GM03348 (cell line): ENCODE measurements at regions not wholly inside any gene's neighbourhood (a gene's known extent, or its start where the extent isn't known, plus 50 kb on each side); places are given as distances from the start of the nearest gene placed in this dataset.

Experiments
- DNase-seq: peaks from one replicate; pipeline ENCODE4 v3.0.0; 2012; ENCODE audit warnings: low spot score

- no peak for DNase-seq
Measured at GRCh38 chr12:124396544-124397398, 101.9 kb downstream of the RFLNA start.

DNA sequence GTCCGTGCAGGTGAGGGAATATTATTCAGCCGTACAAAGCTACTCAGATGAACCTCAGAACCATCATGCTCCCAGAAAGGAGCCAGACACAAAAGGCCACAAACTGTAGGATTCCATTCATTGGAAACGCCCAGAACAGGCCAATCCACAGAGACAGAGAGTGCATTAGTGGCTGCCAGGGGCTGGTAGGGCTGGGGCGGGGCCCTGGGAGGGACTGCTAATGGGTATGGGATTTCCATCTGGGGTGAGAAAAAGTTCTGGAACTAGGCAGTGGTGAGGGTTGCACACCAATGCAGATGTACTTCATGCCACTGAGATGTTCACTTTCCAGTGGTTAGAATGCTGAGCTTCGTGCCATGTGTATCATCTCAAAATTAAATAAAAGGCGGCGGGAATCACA lies 101.1 kb downstream of the RFLNA start:
- DNase-seq, result peak; percentile 46

- DNase-seq, result no peak
Measured at GRCh38 chr12:124395284-124395752, 100.4 kb downstream of the RFLNA start.

- no peak for DNase-seq
Measured at GRCh38 chr12:124394462-124395128, 99.7 kb downstream of the RFLNA start.

DNA sequence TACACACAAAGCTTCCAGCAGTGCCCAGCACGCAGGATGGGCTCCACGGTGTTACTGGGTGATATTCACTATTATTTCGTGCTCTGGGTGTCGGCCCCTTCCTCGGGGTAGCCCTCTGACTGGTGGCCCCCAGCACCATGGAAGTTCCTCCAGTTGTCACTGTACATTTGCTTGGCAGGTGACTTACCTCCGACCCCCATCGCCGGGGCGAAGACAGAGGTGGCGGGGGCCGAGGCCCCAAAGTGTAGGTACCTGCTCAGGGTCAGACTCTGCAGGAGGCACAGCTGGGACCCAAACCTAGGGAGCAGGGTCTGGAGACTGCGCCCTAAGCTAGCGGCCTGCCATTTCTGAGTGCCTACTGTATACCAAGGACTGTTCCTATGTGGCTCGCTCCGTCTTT lies 98.9 kb downstream of the RFLNA start:
- no peak for DNase-seq

DNA sequence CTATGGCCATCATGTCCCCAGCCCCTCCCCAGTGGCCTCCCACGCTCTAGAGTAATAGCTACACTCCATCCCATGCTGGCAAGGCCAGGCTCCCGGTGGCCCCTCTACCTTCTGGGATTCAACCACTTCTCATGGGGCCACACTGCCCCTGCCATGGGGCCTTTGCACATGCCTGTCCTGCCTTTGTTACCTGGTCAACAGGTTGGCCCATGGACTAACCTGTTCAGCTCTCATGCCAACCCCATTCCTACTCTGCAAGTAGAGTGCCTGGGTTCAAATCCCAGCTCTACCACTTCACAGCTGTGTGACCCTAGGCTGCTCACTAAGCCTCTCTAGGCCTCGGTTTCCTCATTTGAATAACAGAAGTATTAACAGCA lies 98.5 kb downstream of the RFLNA start:
- DNase-seq, result no peak

- peak; percentile 91 for DNase-seq
Measured at GRCh38 chr12:124392667-124393413, 97.9 kb downstream of the RFLNA start.

GRCh38 chr12:124392271-124392666 lies 97.4 kb downstream of the RFLNA start:
- peak; percentile 55 for DNase-seq

GRCh38 chr12:124391340-124392261 lies 96.7 kb downstream of the RFLNA start:
- peak; percentile 74 for DNase-seq

- peak; percentile 88 for DNase-seq
Measured at GRCh38 chr12:124390442-124391097, 95.7 kb downstream of the RFLNA start.

DNA sequence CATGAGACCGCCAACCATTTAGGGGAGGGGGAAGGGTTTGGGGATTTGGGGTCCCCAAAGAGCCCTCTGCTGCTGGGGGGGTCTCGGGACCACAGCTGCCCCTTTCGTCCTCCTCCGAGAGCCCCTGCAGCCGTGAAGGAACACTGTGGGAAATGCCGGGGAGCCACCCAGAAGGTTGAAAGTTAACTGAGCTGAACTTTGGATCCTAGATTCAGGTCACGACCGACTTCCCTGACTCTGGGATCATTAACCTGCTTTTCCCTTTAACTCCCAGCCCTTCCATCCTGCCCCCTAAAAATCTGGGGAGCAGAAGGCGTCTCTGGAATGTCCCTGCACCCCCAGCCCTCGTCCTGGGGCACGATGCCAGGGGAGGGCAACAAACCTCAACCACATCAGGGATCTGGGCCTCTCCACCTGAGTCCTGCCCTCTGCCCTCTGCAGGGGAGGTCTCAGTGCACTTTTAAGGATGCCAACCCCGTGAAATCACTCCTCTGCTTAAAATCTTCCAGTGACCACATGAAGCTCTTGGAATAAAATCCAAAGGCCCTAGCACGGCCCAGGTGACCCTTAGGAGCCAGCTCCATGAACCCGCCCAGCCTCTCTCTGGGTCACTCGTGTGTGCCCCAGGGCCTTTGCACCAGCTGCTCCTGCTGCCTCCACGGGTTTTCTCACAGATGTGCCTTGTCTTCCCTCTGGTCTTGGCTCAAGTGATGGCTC lies 95.0 kb downstream of the RFLNA start:
- no peak for DNase-seq

- DNase-seq, result peak; percentile 90
Measured at GRCh38 chr12:124389138-124389724, 94.3 kb downstream of the RFLNA start.

- DNase-seq, result peak; percentile 93
Measured at GRCh38 chr12:124388679-124389137, 93.8 kb downstream of the RFLNA start.

DNA sequence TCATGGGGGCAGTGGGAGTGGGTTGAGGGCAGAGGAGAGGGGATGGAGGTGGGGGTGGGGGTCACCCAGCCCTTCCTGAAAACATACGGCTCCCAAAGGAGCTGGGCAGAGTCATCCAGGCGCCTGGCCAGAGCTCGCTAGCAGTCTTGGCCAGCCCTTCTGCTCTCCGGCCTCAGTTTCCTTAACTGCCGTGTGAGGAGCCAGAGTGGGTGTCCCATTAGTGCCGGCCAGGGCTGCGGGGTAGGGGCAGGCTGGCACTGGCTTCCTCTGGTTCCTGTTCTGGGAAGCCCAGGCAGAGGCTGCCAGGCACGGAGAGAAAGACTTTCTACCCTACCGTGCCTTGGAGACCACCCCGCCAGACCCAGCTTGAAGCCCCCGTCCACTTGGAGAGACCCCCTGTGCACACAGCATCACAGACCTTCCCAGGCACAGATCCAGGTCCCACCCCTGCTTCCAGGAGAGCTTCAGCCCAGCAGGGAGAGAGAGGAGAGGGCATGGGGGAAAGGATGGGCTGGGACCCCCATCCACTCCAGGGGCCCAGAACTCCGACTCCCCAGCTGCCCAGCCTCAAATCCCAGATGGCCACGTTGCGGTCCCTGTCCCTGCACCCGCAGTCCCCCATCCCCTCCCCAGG lies 93.3 kb downstream of the RFLNA start:
- no peak for DNase-seq

GRCh38 chr12:124387528-124387911 lies 92.6 kb downstream of the RFLNA start:
- no peak for DNase-seq

DNA sequence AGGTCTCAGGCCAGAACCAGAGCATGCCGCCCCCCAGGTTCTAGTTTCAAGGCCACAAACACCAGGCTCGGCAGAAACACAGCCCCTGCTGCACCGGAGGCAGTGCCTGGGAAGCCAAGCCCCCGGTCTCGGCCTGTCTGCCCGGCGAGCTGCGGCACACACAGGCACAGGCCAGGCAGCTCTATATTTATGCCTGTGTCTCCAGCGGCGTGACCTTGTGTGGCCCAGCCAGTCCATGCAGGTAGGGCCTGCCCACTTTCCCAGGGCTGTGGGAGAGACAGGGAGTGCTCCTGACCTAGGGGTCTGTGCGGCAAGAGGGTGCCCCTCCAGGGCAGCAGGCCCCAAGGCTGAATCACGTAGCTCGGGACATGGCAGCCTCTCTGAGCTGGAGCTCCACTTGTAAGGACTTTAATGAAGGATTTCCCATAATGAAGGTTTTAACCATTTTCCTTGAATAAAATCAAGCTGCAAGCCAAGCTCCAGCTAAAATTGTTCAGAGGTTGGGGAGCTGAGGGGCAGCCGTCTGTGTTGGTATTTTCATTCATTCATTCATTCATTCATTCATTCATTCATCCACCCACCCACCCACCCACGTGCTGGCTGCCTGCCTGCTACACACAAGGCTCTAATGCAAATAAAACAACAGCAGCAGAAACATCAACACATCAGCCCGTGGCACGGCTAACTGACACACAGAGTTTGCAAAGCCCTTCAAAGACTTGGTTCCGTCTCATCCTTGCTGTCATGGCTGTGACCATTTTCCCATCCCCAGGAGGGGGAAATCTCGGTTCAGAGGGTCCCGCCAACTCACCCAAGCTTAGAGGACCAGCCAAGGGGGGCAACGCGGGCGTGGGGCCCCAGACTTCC lies 92.0 kb downstream of the RFLNA start:
- DNase-seq, result no peak

- DNase-seq, result peak; percentile 58
Measured at GRCh38 chr12:124386059-124386458, 91.2 kb downstream of the RFLNA start.

GRCh38 chr12:124385219-124385969 lies 90.5 kb downstream of the RFLNA start:
- peak; percentile 82 for DNase-seq
